ENCODE measurements at regions not wholly inside any gene's neighbourhood (a gene's known extent, or its start where the extent isn't known, plus 50 kb on each side); places are given as distances from the start of the nearest gene placed in this dataset.

DNA sequence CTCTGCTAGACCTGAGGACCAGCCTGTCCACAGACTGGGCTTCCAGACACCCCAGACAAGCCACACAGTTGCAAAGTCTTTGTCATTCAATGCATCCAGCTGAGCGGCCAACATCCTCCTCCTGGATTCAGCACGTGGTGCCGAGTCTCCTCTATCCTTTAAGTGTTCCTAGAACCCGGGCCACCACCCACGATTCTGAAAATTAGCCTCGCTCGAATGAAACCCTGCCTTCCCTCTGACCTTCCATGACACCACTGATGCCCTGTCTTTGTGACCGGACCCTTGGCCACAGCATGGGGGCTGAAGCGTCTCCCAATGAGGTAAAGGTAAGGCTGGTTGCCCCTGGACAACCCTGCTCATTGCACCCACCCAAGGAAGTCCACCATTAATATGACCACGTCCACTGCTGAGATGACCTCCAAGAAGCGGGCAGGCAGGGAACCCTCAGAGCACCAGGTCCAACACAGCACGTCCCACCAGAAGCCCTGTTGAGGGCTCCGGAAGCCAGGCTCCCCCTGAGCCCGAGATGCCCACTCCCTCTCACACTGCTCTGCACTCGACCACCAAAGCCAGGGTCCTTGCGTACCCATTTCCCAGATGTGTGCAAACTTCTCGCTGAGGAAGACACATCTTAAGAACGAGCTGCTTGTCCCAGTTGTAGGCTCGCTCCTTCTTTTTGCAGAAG lies 279.0 kb downstream of the CTTN start:
- TF ChIP-seq, protein P1, sequence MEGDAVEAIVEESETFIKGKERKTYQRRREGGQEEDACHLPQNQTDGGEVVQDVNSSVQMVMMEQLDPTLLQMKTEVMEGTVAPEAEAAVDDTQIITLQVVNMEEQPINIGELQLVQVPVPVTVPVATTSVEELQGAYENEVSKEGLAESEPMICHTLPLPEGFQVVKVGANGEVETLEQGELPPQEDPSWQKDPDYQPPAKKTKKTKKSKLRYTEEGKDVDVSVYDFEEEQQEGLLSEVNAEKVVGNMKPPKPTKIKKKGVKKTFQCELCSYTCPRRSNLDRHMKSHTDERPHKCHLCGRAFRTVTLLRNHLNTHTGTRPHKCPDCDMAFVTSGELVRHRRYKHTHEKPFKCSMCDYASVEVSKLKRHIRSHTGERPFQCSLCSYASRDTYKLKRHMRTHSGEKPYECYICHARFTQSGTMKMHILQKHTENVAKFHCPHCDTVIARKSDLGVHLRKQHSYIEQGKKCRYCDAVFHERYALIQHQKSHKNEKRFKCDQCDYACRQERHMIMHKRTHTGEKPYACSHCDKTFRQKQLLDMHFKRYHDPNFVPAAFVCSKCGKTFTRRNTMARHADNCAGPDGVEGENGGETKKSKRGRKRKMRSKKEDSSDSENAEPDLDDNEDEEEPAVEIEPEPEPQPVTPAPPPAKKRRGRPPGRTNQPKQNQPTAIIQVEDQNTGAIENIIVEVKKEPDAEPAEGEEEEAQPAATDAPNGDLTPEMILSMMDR (IDR thresholded peaks at IDR 0.05; ENCODE audit: insufficient read depth, low read length, poor library complexity, severe bottlenecking): no peak
- no peak for TF ChIP-seq EZH2phosphoT487 (conservative IDR thresholded peaks at IDR 0.05; ENCODE audit: low read length)
